Type B pancreatic cell (in vitro differentiated cells): ENCODE measurements at regions not wholly inside any gene's neighbourhood (a gene's known extent, or its start where the extent isn't known, plus 50 kb on each side); places are given as distances from the start of the nearest gene placed in this dataset.

Experiments
- DNase-seq: peaks from one replicate; pipeline ENCODE4 v3.0.0; 2021; ENCODE audit warnings: mixed read lengths; ENCODE audit not compliant: unreplicated experiment; ENCODE audit errors: extremely low spot score
- H3K27ac Mint-ChIP-seq: 2 replicates; pipeline ENCODE4 v1.8.0; 2021; ENCODE audit warnings: mild to moderate bottlenecking, mixed read lengths
- H3K27me3 Mint-ChIP-seq: 2 replicates; pipeline ENCODE4 v1.8.0; 2021; ENCODE audit warnings: mixed read lengths
- H3K36me3 Mint-ChIP-seq: 2 replicates; pipeline ENCODE4 v1.8.0; 2021; ENCODE audit warnings: mixed read lengths
- H3K4me1 Mint-ChIP-seq: one replicate; pipeline ENCODE4 v1.8.0; 2021; ENCODE audit warnings: mixed read lengths; ENCODE audit not compliant: unreplicated experiment
- H3K4me3 Mint-ChIP-seq: 2 replicates; pipeline ENCODE4 v1.8.0; 2021; ENCODE audit warnings: mild to moderate bottlenecking, mixed read lengths
- H3K9me3 Mint-ChIP-seq: 2 replicates; pipeline ENCODE4 v1.8.0; 2021; ENCODE audit warnings: mixed read lengths
- CTCF ChIP-seq: fragments of 200-600 bp; sonication (generic); conservative IDR thresholded peaks from 2 replicates; pipeline ENCODE4 v1.5.0; 2021; ENCODE audit warnings: antibody characterized with exemption, mild to moderate bottlenecking

- Mint-ChIP-seq H3K27me3 (no peaks in the 10 kb centered on the region), H3K4me1 (no peaks in the 10 kb centered on the region), H3K4me3 (no peak overlapping the region), H3K27ac (no peak overlapping the region), H3K36me3 (no peaks in the 10 kb centered on the region), H3K9me3 (no peaks in the 10 kb centered on the region)
- no peak for TF ChIP-seq CTCF
- DNase-seq: no peak
These were observed 108.8 kb upstream of the TBX18 start for GRCh38 chr6:84872996-84873723.

- no peak overlapping the region for H3K27ac Mint-ChIP-seq
- no peaks in the 10 kb centered on the region for H3K36me3 Mint-ChIP-seq
- no peaks in the 10 kb centered on the region for H3K27me3 Mint-ChIP-seq
- H3K4me1 Mint-ChIP-seq: no peaks in the 10 kb centered on the region
- H3K9me3 Mint-ChIP-seq: no peaks in the 10 kb centered on the region
- TF ChIP-seq CTCF: no peak
- H3K4me3 Mint-ChIP-seq: no peak overlapping the region
- DNase-seq: no peak
These were observed 107.5 kb upstream of the TBX18 start for GRCh38 chr6:84871925-84872324.

GRCh38 chr6:84870672-84871071, 106.3 kb upstream of the TBX18 start:
- Mint-ChIP-seq H3K36me3 (no peaks in the 10 kb centered on the region), H3K27ac (no peak overlapping the region), H3K27me3 (no peaks in the 10 kb centered on the region), H3K4me3 (no peak overlapping the region), H3K9me3 (no peaks in the 10 kb centered on the region), H3K4me1 (no peaks in the 10 kb centered on the region)
- no peak for TF ChIP-seq CTCF
- DNase-seq: no peak

GRCh38 chr6:84868149-84868548, 103.8 kb upstream of the TBX18 start:
- Mint-ChIP-seq H3K36me3 (no peaks in the 10 kb centered on the region), H3K9me3 (no peaks in the 10 kb centered on the region), H3K27ac (no peak overlapping the region), H3K4me3 (no peak overlapping the region), H3K27me3 (no peaks in the 10 kb centered on the region), H3K4me1 (no peaks in the 10 kb centered on the region)
- TF ChIP-seq CTCF: no peak
- DNase-seq: no peak

- no peaks in the 10 kb centered on the region for H3K9me3 Mint-ChIP-seq
- TF ChIP-seq CTCF: no peak
- H3K27ac Mint-ChIP-seq: no peak overlapping the region
- no peaks in the 10 kb centered on the region for H3K36me3 Mint-ChIP-seq
- no peaks in the 10 kb centered on the region for H3K27me3 Mint-ChIP-seq
- DNase-seq: no peak
- H3K4me3 Mint-ChIP-seq: no peak overlapping the region
- H3K4me1 Mint-ChIP-seq: no peaks in the 10 kb centered on the region
These were observed 103.1 kb upstream of the TBX18 start for GRCh38 chr6:84867521-84867920.
